GM18505 (cell line): ENCODE measurements at regions not wholly inside any gene's neighbourhood (a gene's known extent, or its start where the extent isn't known, plus 50 kb on each side); places are given as distances from the start of the nearest gene placed in this dataset.

Experiments used
- ATAC-seq: cut with Tn5 transposase; IDR thresholded peaks from one replicate; pipeline ENCODE4 v1.9.1; 2021; ENCODE audit not compliant: unreplicated experiment
- POLR2A ChIP-seq: IDR thresholded peaks from 4 replicates; pipeline ENCODE4 v1.6.1; 2011; ENCODE audit warnings: borderline replicate concordance; ENCODE audit not compliant: insufficient read depth, insufficient read length; ENCODE audit errors: extremely low read depth

DNA sequence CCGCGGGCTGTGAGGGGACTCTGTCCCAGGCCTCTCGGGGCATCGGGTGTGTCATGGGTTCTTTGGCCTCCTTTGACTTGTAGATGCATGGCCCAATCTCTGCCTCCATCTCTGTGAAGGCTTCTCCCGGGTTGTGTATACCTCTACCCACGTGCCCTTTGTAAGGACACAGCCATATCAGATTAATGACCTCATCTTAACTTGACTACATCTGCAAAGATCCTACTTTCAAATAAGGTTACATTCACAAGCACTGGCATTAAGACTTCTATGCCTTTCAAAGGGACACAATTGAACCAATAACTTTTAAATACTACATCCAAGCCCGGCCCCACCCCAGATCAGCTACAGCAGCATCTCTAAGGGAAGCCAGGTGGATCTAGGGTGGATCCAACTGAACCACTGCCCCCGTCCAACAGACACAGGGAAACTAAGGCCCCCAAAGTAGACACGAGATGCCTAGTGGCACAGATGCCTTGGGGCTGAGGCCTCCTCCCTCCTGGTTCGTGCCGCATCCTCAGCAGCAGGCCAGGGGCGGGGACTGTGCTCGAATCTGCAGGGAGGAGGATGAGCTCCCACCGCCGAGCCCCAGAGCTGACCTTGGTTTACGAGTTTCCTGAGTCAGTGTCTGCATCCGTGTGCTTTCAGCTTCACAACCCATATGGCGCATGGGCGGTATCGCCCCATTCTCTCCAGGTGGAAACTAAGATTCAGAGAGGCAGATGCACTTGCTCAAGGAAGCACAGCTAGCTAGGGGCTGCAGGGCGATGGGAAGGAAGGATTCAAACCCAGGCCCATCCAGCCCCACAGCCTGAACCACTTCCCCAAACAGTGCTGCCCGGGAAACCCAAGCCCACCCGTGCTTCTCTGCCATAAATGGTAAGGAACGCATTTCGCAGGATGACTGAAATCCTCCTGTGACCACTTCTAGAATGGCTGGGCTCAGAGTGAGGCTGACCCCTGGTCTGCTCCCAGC is 353.3 kb downstream of the C16orf95 start:
- TF ChIP-seq POLR2A = no peak
- no peak for ATAC-seq

DNA sequence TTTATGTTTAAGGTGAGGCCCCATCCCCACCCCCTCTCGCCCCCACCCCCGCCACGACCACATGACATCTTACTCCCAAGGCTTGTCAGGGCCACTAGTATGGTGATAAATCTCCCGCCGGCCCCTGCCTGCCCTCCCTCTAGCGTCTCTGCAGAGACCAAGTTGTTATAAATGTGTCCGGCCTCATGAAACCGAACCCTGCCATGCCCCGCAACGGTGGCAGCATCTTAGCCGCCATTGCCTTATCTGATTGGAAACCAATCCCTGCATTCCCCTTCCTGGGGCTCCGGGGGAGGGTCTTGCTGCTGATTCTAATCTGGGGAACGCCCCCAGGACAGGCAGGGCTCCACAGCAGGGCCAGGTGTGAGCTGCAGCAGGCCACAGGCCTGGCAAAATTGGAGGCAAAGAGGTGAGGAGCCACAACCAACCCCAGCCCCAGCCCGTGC is 352.4 kb downstream of the C16orf95 start:
- ATAC-seq = no peak
- no peak for TF ChIP-seq POLR2A

DNA sequence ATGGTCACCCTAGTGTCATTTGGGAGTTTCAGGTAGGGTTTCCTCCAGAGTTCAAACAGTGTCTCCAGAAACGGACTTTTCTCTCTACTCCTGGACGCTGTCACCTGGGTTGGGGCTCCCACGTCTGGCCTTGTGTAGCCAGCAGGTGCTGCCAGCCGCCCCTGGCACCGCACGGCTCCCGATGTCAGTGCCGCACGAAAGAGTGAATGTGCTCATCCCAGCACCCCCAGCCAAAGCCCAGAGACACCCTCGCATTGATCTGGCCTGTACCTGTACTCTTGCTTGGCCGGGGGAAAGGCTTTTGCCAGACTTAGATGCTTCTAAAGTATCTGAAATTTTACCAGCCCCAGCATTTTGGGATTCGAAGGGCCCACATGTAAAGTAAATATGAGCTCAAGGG is 351.9 kb downstream of the C16orf95 start:
- no peak for ATAC-seq
- no peak for TF ChIP-seq POLR2A

DNA sequence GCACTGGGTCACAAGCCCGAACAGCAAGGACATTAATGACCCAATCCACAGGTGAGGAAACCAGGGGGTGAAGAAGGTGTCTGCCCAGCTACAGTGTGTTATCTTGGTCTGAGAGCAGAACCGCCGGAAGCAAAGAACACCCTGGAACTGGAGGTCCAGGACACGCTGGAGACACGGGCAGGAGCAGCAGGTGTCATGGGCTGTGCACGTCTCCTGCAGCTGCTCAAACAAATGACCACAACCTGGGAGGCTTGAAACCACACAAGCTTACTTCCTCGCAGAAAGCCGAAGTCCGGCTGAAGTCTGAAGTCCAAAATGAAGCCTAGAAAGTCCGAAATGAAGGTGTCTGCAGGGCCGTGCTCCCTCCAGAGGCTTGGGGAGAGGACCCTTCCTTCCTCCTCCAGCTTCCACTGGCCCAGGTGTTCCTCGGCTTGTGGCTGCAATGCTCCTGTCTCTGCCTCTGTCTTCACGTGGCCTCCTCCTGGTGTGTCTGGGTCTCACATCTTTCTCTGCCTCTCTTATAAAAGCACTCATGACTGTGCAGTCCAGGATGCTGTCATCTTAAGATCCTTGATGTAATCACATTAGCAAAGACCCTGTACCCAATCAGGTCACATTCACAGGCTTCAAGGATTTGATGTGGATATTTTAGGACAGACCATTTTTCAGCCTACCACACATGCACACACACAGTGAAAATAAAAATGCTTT is 351.2 kb downstream of the C16orf95 start:
- no peak for ATAC-seq
- TF ChIP-seq POLR2A = no peak

DNA sequence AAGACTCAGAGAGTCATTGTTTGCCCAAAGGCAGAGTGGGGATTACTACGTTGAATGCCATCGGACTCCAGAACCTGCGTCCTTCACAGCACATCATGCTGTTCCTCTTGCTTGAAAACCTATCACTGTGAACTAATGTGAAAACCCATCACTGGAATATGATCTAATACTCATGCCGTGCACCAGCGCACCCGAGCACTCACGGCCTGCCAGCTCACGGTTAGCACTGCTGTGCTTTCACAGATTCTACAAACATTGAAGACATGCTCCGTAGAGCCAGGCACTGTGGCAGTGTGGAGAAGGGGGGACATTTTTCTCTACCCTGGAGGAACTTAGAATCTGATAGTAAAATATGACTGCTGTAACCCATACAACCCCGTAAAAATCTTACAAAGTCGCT is 350.4 kb downstream of the C16orf95 start:
- TF ChIP-seq POLR2A = no peak
- no peak for ATAC-seq

DNA sequence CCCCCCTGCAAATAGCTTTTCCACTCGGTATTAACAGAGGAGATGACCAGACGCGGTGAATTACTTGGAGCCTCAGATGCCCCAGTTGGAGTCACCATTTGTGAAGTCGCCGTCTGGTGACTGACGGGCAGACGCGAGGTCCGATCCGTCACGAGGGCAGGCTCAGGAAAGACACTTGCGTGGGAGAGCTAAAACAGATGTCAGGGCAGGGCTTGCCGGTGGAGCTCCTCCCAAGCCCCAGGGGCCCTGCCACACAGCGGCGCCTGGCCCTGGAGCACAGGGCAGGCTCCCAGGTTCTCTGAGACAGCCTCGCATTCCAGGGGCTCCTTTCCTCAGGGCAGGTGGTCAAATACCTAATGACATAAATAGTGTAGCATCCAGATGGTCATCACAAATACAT is 348.3 kb downstream of the C16orf95 start:
- ATAC-seq = no peak
- TF ChIP-seq POLR2A = no peak

DNA sequence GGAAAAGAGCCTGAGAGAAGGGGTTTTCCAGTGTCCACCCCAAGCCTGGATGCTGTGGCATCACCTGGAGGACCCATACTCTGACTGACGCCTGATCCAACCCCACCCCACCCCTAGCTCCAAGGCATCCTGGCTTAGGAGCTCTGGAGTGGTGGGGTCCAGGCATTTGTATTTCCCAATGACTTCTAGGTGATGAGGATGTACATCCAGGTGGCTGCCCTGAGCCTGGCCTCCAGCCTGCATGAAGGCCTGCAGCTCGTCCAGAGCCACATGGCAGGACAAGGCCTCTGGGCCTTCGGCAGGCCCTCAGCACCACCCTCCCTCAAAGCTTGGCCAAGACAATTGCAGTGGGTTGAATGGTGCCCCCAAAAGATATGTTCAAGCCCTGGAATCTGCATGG is 347.5 kb downstream of the C16orf95 start:
- no peak for TF ChIP-seq POLR2A
- no peak for ATAC-seq

DNA sequence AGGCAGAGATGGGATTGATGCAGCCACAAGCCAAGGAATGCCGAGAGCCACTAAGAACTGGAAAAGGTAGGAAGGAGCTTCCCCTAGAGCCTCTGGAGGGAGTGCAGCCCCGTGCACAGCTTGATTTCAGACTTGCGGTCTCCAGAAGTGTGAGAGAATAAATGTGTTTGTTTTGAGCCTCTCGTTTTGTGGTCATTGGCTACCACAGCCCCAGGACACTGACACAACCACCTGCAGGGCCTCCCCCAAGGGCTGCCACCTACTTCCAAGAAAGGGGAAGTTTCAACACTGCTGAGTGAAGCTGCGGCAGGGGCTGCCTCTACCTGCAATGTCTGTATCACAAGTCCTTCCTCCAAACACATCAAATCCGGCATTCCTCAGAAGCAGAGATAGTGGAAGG is 346.9 kb downstream of the C16orf95 start:
- no peak for TF ChIP-seq POLR2A
- ATAC-seq = no peak

DNA sequence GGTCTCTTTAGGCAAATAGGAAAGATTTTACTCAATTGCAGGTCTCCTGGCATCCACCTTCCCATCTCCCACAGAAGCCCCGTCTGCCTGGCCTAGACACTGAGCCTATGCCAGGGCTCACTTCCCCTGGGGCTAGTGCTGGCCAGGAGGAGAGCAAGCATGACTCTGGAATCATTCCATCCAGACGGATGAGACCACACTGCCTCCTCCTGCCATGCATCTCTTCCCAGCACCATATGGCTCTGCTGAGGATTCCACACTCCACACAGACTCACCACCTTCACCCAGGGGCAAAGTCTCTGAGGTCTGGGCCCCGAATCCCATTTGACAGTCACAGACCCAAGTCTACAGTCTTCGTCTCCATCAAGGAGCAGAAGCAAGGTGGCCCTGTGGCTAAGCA is 346.5 kb downstream of the C16orf95 start:
- no peak for TF ChIP-seq POLR2A
- ATAC-seq = no peak

DNA sequence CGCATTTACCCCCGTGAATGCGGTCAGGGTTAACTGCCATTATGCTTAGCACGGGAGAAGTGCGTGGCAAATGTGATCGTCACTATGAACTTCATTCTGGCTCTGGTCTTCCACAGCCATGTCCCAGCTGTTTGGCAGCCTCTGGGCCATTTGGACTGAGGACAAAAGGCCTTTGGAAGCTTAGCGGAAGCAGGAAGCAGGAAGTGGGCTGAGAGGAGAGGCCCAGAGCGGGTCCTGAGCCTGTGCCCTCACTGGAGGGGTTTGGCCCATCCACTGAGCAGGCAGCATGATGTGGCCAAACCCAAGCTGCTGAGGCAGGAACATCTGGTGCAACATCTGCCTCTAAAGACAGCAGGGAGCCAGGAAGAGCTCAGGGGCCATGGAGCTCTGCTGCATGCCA is 345.9 kb downstream of the C16orf95 start:
- TF ChIP-seq POLR2A = no peak
- ATAC-seq = no peak

DNA sequence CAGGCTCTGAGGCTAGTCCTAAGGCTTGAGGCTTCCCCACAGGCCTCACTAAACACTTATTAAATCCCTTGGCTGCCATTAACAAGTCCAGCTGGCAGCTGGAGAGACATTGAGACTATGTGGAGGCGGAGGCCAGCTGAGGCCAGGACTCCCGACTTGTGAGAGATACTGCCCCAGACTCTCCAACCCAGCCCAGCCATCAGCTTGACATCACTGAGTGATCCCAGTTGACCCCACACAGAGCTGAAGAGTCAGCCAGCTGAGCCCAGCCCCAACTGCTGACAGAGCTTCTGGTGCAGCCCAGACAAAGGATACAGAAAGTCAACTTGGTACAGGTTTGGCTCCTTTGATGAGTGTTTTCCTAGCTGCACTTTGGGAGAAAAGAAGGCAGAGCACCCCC is 343.1 kb downstream of the C16orf95 start:
- no peak for ATAC-seq
- TF ChIP-seq POLR2A = no peak

DNA sequence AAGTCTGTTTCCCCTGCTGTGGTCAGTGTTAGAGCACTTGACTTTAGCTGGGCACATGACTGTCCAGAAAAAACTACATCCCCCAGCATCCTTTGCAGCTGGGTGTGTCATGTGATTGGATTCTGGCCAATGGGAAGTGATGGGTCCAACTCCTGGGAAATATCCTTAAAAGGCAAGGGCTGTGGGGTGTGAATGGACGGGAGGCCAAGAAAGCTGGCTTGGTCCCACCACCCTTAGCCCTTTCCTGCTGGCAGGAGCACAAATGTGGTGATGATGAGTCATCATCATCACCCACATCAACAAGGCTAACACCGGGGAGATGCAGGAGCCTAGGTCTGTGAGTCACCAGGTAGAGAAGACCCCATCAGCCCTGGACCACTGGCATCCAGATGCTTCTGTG is 341.7 kb downstream of the C16orf95 start:
- no peak for TF ChIP-seq POLR2A
- ATAC-seq = no peak

DNA sequence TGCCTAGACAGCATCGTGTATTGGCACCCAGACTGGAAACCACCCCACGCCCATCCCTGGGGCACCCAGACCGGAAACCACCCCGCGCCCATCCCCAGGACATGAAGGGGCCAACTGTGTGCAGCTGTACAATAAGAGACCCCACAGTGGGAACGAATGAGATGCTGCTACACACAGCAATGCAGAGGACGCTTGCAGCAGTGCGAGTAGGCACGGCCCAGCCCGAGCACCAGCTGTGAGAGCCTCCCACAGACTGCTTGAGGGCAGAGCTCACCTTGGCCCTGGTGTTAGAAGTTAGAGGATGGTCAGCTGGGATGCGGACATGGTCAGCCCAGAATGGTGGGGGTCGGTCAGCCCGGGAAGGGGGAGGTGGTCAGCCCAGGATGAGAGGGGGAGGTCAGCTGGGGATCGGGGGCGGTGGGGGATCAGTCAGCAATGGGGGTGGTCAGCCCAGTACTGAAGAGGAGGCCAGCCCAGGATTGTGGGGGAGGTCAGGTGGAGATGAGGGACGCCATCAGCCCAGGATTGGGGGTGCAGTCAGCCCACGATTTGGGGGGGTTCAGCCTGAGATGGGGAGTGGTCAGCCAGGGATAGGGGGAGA is 340.0 kb downstream of the C16orf95 start:
- TF ChIP-seq POLR2A = no peak
- no peak for ATAC-seq
